ENCODE measurements at regions not wholly inside any gene's neighbourhood (a gene's known extent, or its start where the extent isn't known, plus 50 kb on each side); places are given as distances from the start of the nearest gene placed in this dataset.

- DNase-seq, result no peak
These were observed 128.2 kb upstream of the INPP4B start for GRCh38 chr4:142974328-142974727.

- no peak for DNase-seq
These were observed 129.5 kb upstream of the INPP4B start for GRCh38 chr4:142975618-142976017.

- DNase-seq, result no peak
These were observed 130.4 kb upstream of the INPP4B start for GRCh38 chr4:142976482-142976881.

GRCh38 chr4:142977182-142977581 is 131.1 kb upstream of the INPP4B start:
- no peak for DNase-seq

GRCh38 chr4:142983065-142983464 is 137.0 kb upstream of the INPP4B start:
- no peak for DNase-seq

GRCh38 chr4:142983589-142983988 is 137.5 kb upstream of the INPP4B start:
- DNase-seq, result no peak

- DNase-seq, result no peak
These were observed 138.9 kb upstream of the INPP4B start for GRCh38 chr4:142984871-142985585.

GRCh38 chr4:143016171-143016570 is 168.5 kb upstream of the USP38 start:
- no peak for DNase-seq

- DNase-seq, result no peak
These were observed 167.5 kb upstream of the USP38 start for GRCh38 chr4:143017210-143017609.

- DNase-seq, result no peak
These were observed 165.4 kb upstream of the USP38 start for GRCh38 chr4:143019351-143019750.

- no peak for DNase-seq
These were observed 163.3 kb upstream of the USP38 start for GRCh38 chr4:143021384-143021783.

GRCh38 chr4:143023239-143023918 is 161.3 kb upstream of the USP38 start:
- no peak for DNase-seq

- no peak for DNase-seq
These were observed 159.5 kb upstream of the USP38 start for GRCh38 chr4:143025081-143025704.

GRCh38 chr4:143026459-143027170 is 158.1 kb upstream of the USP38 start:
- no peak for DNase-seq

- no peak for DNase-seq
These were observed 149.1 kb upstream of the USP38 start for GRCh38 chr4:143035661-143036060.

- DNase-seq, result no peak
These were observed 148.3 kb upstream of the USP38 start for GRCh38 chr4:143036443-143036842.

GRCh38 chr4:143046454-143046853 is 138.3 kb upstream of the USP38 start:
- DNase-seq, result no peak

- DNase-seq, result no peak
These were observed 137.8 kb upstream of the USP38 start for GRCh38 chr4:143046906-143047305.

GRCh38 chr4:143054971-143055370 is 129.7 kb upstream of the USP38 start:
- no peak for DNase-seq

GRCh38 chr4:143055997-143056396 is 128.7 kb upstream of the USP38 start:
- no peak for DNase-seq

GRCh38 chr4:143071351-143071750 is 113.4 kb upstream of the USP38 start:
- no peak for DNase-seq

- DNase-seq, result no peak
These were observed 108.0 kb upstream of the USP38 start for GRCh38 chr4:143076723-143077122.

GRCh38 chr4:143082701-143083100 is 102.0 kb upstream of the USP38 start:
- DNase-seq, result no peak
